ENCODE measurements at regions not wholly inside any gene's neighbourhood (a gene's known extent, or its start where the extent isn't known, plus 50 kb on each side); places are given as distances from the start of the nearest gene placed in this dataset.
"Not testable (repeated sequence)": the region's sequence is repeated elsewhere in the genome, so short reads cannot be mapped to it uniquely, and the experiment has no call there.

GRCh38 chr7:149624006-149624405, 126.4 kb upstream of the ZNF746 start:
- in situ Hi-C loops (cut with HindIII; ENCODE audit: low pct_unique_long_range_greater_than_20kb, low sequenced_read_pairs) = no loop called here
- TF ChIP-seq JUND (IDR thresholded peaks at IDR 0.05; ENCODE audit: low read depth) = no peak
- peak in 1 of 2 experiments; percentile 12 for DNase-seq (ENCODE audit: low read depth in 1 of 2, low spot score in 1 of 2)

GRCh38 chr7:149623262-149623997, 125.8 kb upstream of the ZNF746 start:
- DNase-seq (ENCODE audit: low read depth in 1 of 2, low spot score in 1 of 2); in situ Hi-C loops (cut with HindIII; ENCODE audit: low pct_unique_long_range_greater_than_20kb, low sequenced_read_pairs): not testable (repeated sequence)

GRCh38 chr7:149622444-149623210, 125.0 kb upstream of the ZNF746 start:
- no peak for TF ChIP-seq JUND (IDR thresholded peaks at IDR 0.05; ENCODE audit: low read depth)
- in situ Hi-C loops (cut with HindIII; ENCODE audit: low pct_unique_long_range_greater_than_20kb, low sequenced_read_pairs) = no loop called here
- no peak for DNase-seq (ENCODE audit: low read depth in 1 of 2, low spot score in 1 of 2)

GRCh38 chr7:149621776-149622175, 124.2 kb upstream of the ZNF746 start:
- in situ Hi-C loops (cut with HindIII; ENCODE audit: low pct_unique_long_range_greater_than_20kb, low sequenced_read_pairs) = no loop called here
- DNase-seq (ENCODE audit: low read depth in 1 of 2, low spot score in 1 of 2) = no peak
- no peak for TF ChIP-seq JUND (IDR thresholded peaks at IDR 0.05; ENCODE audit: low read depth)

GRCh38 chr7:149620961-149621360, 123.4 kb upstream of the ZNF746 start:
- TF ChIP-seq JUND (IDR thresholded peaks at IDR 0.05; ENCODE audit: low read depth) = no peak
- in situ Hi-C loops (cut with HindIII; ENCODE audit: low pct_unique_long_range_greater_than_20kb, low sequenced_read_pairs) = no loop called here
- no peak for DNase-seq (ENCODE audit: low read depth in 1 of 2, low spot score in 1 of 2)

GRCh38 chr7:149616898-149617297, 119.3 kb upstream of the ZNF746 start:
- in situ Hi-C loops (cut with HindIII; ENCODE audit: low pct_unique_long_range_greater_than_20kb, low sequenced_read_pairs) = no loop called here
- no peak for DNase-seq (ENCODE audit: low read depth in 1 of 2, low spot score in 1 of 2)

GRCh38 chr7:149615690-149616270, 118.2 kb upstream of the ZNF746 start:
- no peak for TF ChIP-seq JUND (IDR thresholded peaks at IDR 0.05; ENCODE audit: low read depth)
- DNase-seq (ENCODE audit: low read depth in 1 of 2, low spot score in 1 of 2) = no peak
- in situ Hi-C loops (cut with HindIII; ENCODE audit: low pct_unique_long_range_greater_than_20kb, low sequenced_read_pairs) = no loop called here

More at GRCh38 chr7:149616898-149617297, 119.3 kb upstream of the ZNF746 start:
- TF ChIP-seq JUND (IDR thresholded peaks at IDR 0.05; ENCODE audit: low read depth) = no peak

GRCh38 chr7:149610441-149611011, 112.9 kb upstream of the ZNF746 start:
- in situ Hi-C loops (cut with HindIII; ENCODE audit: low pct_unique_long_range_greater_than_20kb, low sequenced_read_pairs) = no loop called here
- DNase-seq (ENCODE audit: low read depth in 1 of 2, low spot score in 1 of 2) = peak in 1 of 2 experiments; percentile 65
- no peak for TF ChIP-seq JUND (IDR thresholded peaks at IDR 0.05; ENCODE audit: low read depth)

GRCh38 chr7:149608168-149608567, 110.6 kb upstream of the ZNF746 start:
- in situ Hi-C loops (cut with HindIII; ENCODE audit: low pct_unique_long_range_greater_than_20kb, low sequenced_read_pairs) = no loop called here
- no peak for TF ChIP-seq JUND (IDR thresholded peaks at IDR 0.05; ENCODE audit: low read depth)
- no peak for DNase-seq (ENCODE audit: low read depth in 1 of 2, low spot score in 1 of 2)

GRCh38 chr7:149607683-149608082, 110.1 kb upstream of the ZNF746 start:
- no peak for DNase-seq (ENCODE audit: low read depth in 1 of 2, low spot score in 1 of 2)
- in situ Hi-C loops (cut with HindIII; ENCODE audit: low pct_unique_long_range_greater_than_20kb, low sequenced_read_pairs) = no loop called here
- TF ChIP-seq JUND (IDR thresholded peaks at IDR 0.05; ENCODE audit: low read depth) = no peak

- in situ Hi-C loops (cut with HindIII; ENCODE audit: low pct_unique_long_range_greater_than_20kb, low sequenced_read_pairs) = no loop called here
- TF ChIP-seq JUND (IDR thresholded peaks at IDR 0.05; ENCODE audit: low read depth) = no peak
- DNase-seq (ENCODE audit: low read depth in 1 of 2, low spot score in 1 of 2) = no peak
Measured at GRCh38 chr7:149606826-149607225, 109.2 kb upstream of the ZNF746 start.

GRCh38 chr7:149605696-149606095, 108.1 kb upstream of the ZNF746 start:
- no peak for DNase-seq (ENCODE audit: low read depth in 1 of 2, low spot score in 1 of 2)
- TF ChIP-seq JUND (IDR thresholded peaks at IDR 0.05; ENCODE audit: low read depth) = no peak
- in situ Hi-C loops (cut with HindIII; ENCODE audit: low pct_unique_long_range_greater_than_20kb, low sequenced_read_pairs) = no loop called here

- DNase-seq (ENCODE audit: low read depth in 1 of 2, low spot score in 1 of 2) = no peak
- in situ Hi-C loops (cut with HindIII; ENCODE audit: low pct_unique_long_range_greater_than_20kb, low sequenced_read_pairs) = no loop called here
- no peak for TF ChIP-seq JUND (IDR thresholded peaks at IDR 0.05; ENCODE audit: low read depth)
Measured at GRCh38 chr7:149604521-149604920, 106.9 kb upstream of the ZNF746 start.

- DNase-seq (ENCODE audit: low read depth in 1 of 2, low spot score in 1 of 2); in situ Hi-C loops (cut with HindIII; ENCODE audit: low pct_unique_long_range_greater_than_20kb, low sequenced_read_pairs): not testable (repeated sequence)
Measured at GRCh38 chr7:149600669-149601330, 103.2 kb upstream of the ZNF746 start.
